IMR-90 (cell line): ENCODE measurements at regions not wholly inside any gene's neighbourhood (a gene's known extent, or its start where the extent isn't known, plus 50 kb on each side); places are given as distances from the start of the nearest gene placed in this dataset.

Source experiments
- ATAC-seq: fragments of 200-7000 bp; cut with Tn5 transposase; 2 replicates; pipeline ENCODE4 v1.9.1; 2020; ENCODE audit warnings: low read depth, mild to moderate bottlenecking, moderate library complexity
- BruUV-seq: library from RNA; stranded (reverse); fragments of 400-500 nt; replicated peaks from 2 replicates; lab custom pipeline; 2021; lab: Mats Ljungman, UMichigan
- CTCF ChIA-PET: fragments of 300-600 bp; formaldehyde crosslinking; extraction: SDS; loops from one replicate; lab custom pipeline; 2021; ENCODE audit warnings: antibody characterized with exemption; lab: Yijun Ruan, JAX
- POLR2A ChIA-PET: fragments of 300-600 bp; sonication (Branson Sonifier 250); formaldehyde crosslinking; loops from one replicate; lab custom pipeline; 2022; ENCODE audit warnings: antibody characterized with exemption; ENCODE audit not compliant: unreplicated experiment; lab: Charles Lee
- DNase-seq: peaks from one replicate; pipeline ENCODE4 v3.0.0; 2013
- H2AFZ ChIP-seq: replicated peaks from 2 replicates; pipeline ENCODE3; 2013; ENCODE audit warnings: low read length, mild to moderate bottlenecking; ENCODE audit not compliant: poor library complexity
- H2AK5ac ChIP-seq: 2 replicates; pipeline ENCODE4 v1.6.1; 2013; ENCODE audit warnings: low read depth, low read length, inconsistent platforms
- H2AK9ac ChIP-seq: replicated peaks from 2 replicates; pipeline ENCODE3; 2013; ENCODE audit warnings: mild to moderate bottlenecking, low read depth, low read length, moderate library complexity; ENCODE audit not compliant: poor library complexity
- H2BK120ac ChIP-seq: 2 replicates; pipeline ENCODE4 v1.6.1; 2013; ENCODE audit warnings: low read depth, low read length, inconsistent platforms
- H2BK15ac ChIP-seq: 3 replicates; pipeline ENCODE4 v1.6.1; 2013; ENCODE audit warnings: low read depth, low read length, inconsistent platforms
- H2BK20ac ChIP-seq: 2 replicates; pipeline ENCODE4 v1.6.1; 2013; ENCODE audit warnings: low read depth, mild to moderate bottlenecking, inconsistent platforms, low read length, moderate library complexity
- H2BK5ac ChIP-seq: 2 replicates; pipeline ENCODE4 v1.6.1; 2013; ENCODE audit warnings: mild to moderate bottlenecking, low read depth, low read length, inconsistent platforms; ENCODE audit not compliant: poor library complexity, severe bottlenecking
- H3K14ac ChIP-seq: replicated peaks from 2 replicates; pipeline ENCODE4 v1.6.1; 2013; ENCODE audit warnings: low read depth, low read length, inconsistent platforms
- H3K18ac ChIP-seq: 2 replicates; pipeline ENCODE4 v1.6.1; 2013; ENCODE audit warnings: low read depth, low read length, control low read depth
- H3K23ac ChIP-seq: 2 replicates; pipeline ENCODE4 v1.6.1; 2013; ENCODE audit warnings: low read depth, low read length, inconsistent platforms
- H3K27ac ChIP-seq: 2 replicates; pipeline ENCODE4 v1.5.1; 2013; ENCODE audit warnings: mild to moderate bottlenecking, control low read depth, low read length; ENCODE audit not compliant: insufficient read depth
- H3K27me3 ChIP-seq: 2 replicates; pipeline ENCODE4 v1.6.1; 2013; ENCODE audit warnings: low read length; ENCODE audit not compliant: control insufficient read depth, insufficient read depth
- H3K36me3 ChIP-seq: 2 replicates; pipeline ENCODE4 v1.6.1; 2013; ENCODE audit warnings: low read length, mixed read lengths; ENCODE audit not compliant: control insufficient read depth, insufficient read depth
- H3K4ac ChIP-seq: 2 replicates; pipeline ENCODE4 v1.6.1; 2013; ENCODE audit warnings: low read depth, low read length, inconsistent platforms
- H3K4me1 ChIP-seq: 2 replicates; pipeline ENCODE4 v1.6.1; 2013; ENCODE audit warnings: low read length, mixed read lengths; ENCODE audit not compliant: control insufficient read depth, insufficient read depth
- H3K4me2 ChIP-seq: 2 replicates; pipeline ENCODE4 v1.6.1; 2013; ENCODE audit warnings: low read depth, mild to moderate bottlenecking, control low read depth, low read length, moderate library complexity
- H3K4me3 ChIP-seq: 2 replicates; pipeline ENCODE4 v1.5.1; 2013; ENCODE audit warnings: low read depth, mild to moderate bottlenecking, control low read depth, low read length, moderate library complexity; ENCODE audit not compliant: insufficient read depth
- H3K56ac ChIP-seq: 2 replicates; pipeline ENCODE4 v1.6.1; 2013; ENCODE audit warnings: low read length, inconsistent platforms; ENCODE audit not compliant: insufficient read depth; ENCODE audit errors: extremely low read depth
- H3K79me1 ChIP-seq, 2 experiments: 2 replicates each; pipeline ENCODE4 v1.6.1; 2013; ENCODE audit warnings: low read length in 2 of 2, inconsistent platforms in 1 of 2, low read depth in 1 of 2
- H3K9ac ChIP-seq: 2 replicates; pipeline ENCODE4 v1.6.1; 2013; ENCODE audit warnings: low read depth, low read length, control low read depth
- H3K9me1 ChIP-seq: 2 replicates; pipeline ENCODE4 v1.6.1; 2013; ENCODE audit warnings: low read length, inconsistent platforms; ENCODE audit not compliant: insufficient read depth
- H3K9me3 ChIP-seq: 2 replicates; pipeline ENCODE4 v1.6.1; 2013; ENCODE audit warnings: low read length; ENCODE audit not compliant: control insufficient read depth, insufficient read depth
- H4K20me1 ChIP-seq: 2 replicates; pipeline ENCODE4 v1.6.1; 2013; ENCODE audit warnings: low read length, inconsistent platforms; ENCODE audit not compliant: insufficient read depth
- H4K5ac ChIP-seq: 2 replicates; pipeline ENCODE4 v1.6.1; 2013; ENCODE audit warnings: mild to moderate bottlenecking, low read depth, low read length, control low read depth
- H4K8ac ChIP-seq, 2 experiments: 2 replicates each; pipeline ENCODE4 v1.6.1; 2013; ENCODE audit warnings: low read depth in 2 of 2, low read length in 2 of 2, control low read depth in 1 of 2, inconsistent platforms in 1 of 2
- H4K91ac ChIP-seq: 2 replicates; pipeline ENCODE4 v1.6.1; 2013; ENCODE audit warnings: low read depth, low read length, inconsistent platforms; ENCODE audit not compliant: insufficient read depth
- BHLHE40 ChIP-seq: fragments of 150-350 bp; IDR thresholded peaks from 2 replicates; pipeline ENCODE4 v1.6.1; 2016; ENCODE audit warnings: mild to moderate bottlenecking, low read depth, low read length
- CEBPB ChIP-seq: IDR thresholded peaks from 2 replicates; pipeline ENCODE4 v1.6.1; 2012; ENCODE audit warnings: low read depth, low read length, improper control_type of control experiment
- FOS ChIP-seq: fragments of 150-350 bp; IDR thresholded peaks from 2 replicates; pipeline ENCODE4 v1.6.1; 2016; ENCODE audit warnings: low read depth, low read length
- MAFK ChIP-seq: IDR thresholded peaks from 2 replicates; pipeline ENCODE4 v1.6.1; 2012; ENCODE audit warnings: low read depth, low read length, improper control_type of control experiment
- MAZ ChIP-seq: IDR thresholded peaks from 2 replicates; pipeline ENCODE4 v1.6.1; 2012; ENCODE audit warnings: low read depth, mild to moderate bottlenecking, low read length, improper control_type of control experiment, moderate library complexity, borderline replicate concordance
- MXI1 ChIP-seq: IDR thresholded peaks from 2 replicates; pipeline ENCODE4 v1.6.1; 2012; ENCODE audit warnings: low read depth, mild to moderate bottlenecking, low read length, moderate library complexity, borderline replicate concordance
- NFE2L2 ChIP-seq: fragments of 150-350 bp; IDR thresholded peaks from 2 replicates; pipeline ENCODE4 v1.6.1; 2016; ENCODE audit warnings: low read depth, mild to moderate bottlenecking, low read length
- POLR2A ChIP-seq: IDR thresholded peaks from 2 replicates; pipeline ENCODE4 v1.6.1; 2012; ENCODE audit warnings: mild to moderate bottlenecking, low read depth, low read length
- RAD21 ChIP-seq: IDR thresholded peaks from 2 replicates; pipeline ENCODE4 v1.6.1; 2012; ENCODE audit warnings: low read length, improper control_type of control experiment
- RCOR1 ChIP-seq: IDR thresholded peaks from 2 replicates; pipeline ENCODE4 v1.6.1; 2012; ENCODE audit warnings: mild to moderate bottlenecking, low read length, improper control_type of control experiment; ENCODE audit not compliant: insufficient replicate concordance
- RFX5 ChIP-seq: IDR thresholded peaks from 2 replicates; pipeline ENCODE4 v1.8.0; 2012; ENCODE audit warnings: low read depth, mild to moderate bottlenecking, low read length, moderate library complexity
- SMC3 ChIP-seq: fragments of 150-350 bp; IDR thresholded peaks from 2 replicates; pipeline ENCODE4 v1.6.1; 2016; ENCODE audit warnings: low read depth, mild to moderate bottlenecking, antibody characterized with exemption, low read length, moderate library complexity
- WGBS, 2 experiments: methylation state at CpG; one replicate each; pipeline versions ENCODE4 v1.1.5 to v1.1.7; 2013; ENCODE audit warnings: missing lambda C conversion rate in 2 of 2; ENCODE audit not compliant: insufficient read length in 1 of 2; ENCODE audit errors: extremely low coverage in 2 of 2; 5-methylcytosine and 5-hydroxymethylcytosine counted together
- dilution Hi-C: fragments of 300-500 bp; cut with HindIII; formaldehyde crosslinking; loops from one replicate; pipeline ENCODE4 v1.14.3; 2018; ENCODE audit warnings: low sequenced_read_pairs; ENCODE audit not compliant: unreplicated experiment
- in situ Hi-C: fragments of 300-500 bp; cut with MboI; formaldehyde crosslinking; loops from 3 replicates; pipeline ENCODE4 v1.14.3; 2019; ENCODE audit warnings: low sequenced_read_pairs, inconsistent platforms, mixed read lengths
- intact Hi-C: fragments of 100-400 bp; cut with micrococcal nuclease; formaldehyde crosslinking; loops from 2 replicates; pipeline ENCODE4 v1.10.0; 2022
- TF ChIP-seq, protein P1 (sequence below): fragments of 150-350 bp; IDR thresholded peaks from 2 replicates; pipeline ENCODE4 v1.6.1; 2016; ENCODE audit warnings: low read depth, mild to moderate bottlenecking, low read length, moderate library complexity, borderline replicate concordance
- TF ChIP-seq, protein P2 (sequence below): conservative IDR thresholded peaks from 2 replicates; pipeline ENCODE4 v1.5.1; 2012; ENCODE audit warnings: mild to moderate bottlenecking, low read depth, low read length, improper control_type of control experiment
- TF ChIP-seq, protein P3 (sequence below): fragments of 150-350 bp; IDR thresholded peaks from 2 replicates; pipeline ENCODE4 v1.6.1; 2017; ENCODE audit warnings: mild to moderate bottlenecking, antibody characterized with exemption, low read length, low read depth

DNA sequence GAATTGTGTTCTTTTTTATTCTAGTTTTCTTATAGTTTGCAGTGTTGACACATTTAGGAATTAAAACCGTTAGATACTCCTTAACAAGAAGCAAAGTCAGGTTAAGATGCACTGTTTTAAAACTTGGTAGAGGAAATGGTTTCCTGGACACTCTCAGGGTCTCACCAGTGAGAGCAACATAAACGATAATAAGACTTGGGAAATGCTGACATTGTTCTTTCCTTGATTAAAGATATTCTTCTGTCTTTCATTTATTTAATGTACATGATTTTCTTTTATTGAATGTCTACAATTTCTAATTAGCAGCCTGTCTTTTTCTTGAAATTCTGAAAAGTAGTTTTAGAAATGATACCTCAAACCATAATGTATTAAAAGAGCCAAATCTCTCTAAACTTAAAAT is 707.9 kb upstream of the CHD1 start:
- no peaks in the 10 kb centered on the region for H4K20me1 ChIP-seq
- CTCF ChIA-PET: no interaction called here
- TF ChIP-seq BHLHE40 (no peak), FOS (no peak), RCOR1 (no peak), NFE2L2 (no peak), RAD21 (no peak), POLR2A (no peak), MAZ (no peak), CEBPB (no peak), RFX5 (no peak), MXI1 (no peak), MAFK (no peak), SMC3 (no peak)
- TF ChIP-seq, protein P1, sequence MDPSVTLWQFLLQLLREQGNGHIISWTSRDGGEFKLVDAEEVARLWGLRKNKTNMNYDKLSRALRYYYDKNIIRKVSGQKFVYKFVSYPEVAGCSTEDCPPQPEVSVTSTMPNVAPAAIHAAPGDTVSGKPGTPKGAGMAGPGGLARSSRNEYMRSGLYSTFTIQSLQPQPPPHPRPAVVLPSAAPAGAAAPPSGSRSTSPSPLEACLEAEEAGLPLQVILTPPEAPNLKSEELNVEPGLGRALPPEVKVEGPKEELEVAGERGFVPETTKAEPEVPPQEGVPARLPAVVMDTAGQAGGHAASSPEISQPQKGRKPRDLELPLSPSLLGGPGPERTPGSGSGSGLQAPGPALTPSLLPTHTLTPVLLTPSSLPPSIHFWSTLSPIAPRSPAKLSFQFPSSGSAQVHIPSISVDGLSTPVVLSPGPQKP: no peak
- TF ChIP-seq, protein P2, sequence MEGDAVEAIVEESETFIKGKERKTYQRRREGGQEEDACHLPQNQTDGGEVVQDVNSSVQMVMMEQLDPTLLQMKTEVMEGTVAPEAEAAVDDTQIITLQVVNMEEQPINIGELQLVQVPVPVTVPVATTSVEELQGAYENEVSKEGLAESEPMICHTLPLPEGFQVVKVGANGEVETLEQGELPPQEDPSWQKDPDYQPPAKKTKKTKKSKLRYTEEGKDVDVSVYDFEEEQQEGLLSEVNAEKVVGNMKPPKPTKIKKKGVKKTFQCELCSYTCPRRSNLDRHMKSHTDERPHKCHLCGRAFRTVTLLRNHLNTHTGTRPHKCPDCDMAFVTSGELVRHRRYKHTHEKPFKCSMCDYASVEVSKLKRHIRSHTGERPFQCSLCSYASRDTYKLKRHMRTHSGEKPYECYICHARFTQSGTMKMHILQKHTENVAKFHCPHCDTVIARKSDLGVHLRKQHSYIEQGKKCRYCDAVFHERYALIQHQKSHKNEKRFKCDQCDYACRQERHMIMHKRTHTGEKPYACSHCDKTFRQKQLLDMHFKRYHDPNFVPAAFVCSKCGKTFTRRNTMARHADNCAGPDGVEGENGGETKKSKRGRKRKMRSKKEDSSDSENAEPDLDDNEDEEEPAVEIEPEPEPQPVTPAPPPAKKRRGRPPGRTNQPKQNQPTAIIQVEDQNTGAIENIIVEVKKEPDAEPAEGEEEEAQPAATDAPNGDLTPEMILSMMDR: no peak
- TF ChIP-seq, protein P3, sequence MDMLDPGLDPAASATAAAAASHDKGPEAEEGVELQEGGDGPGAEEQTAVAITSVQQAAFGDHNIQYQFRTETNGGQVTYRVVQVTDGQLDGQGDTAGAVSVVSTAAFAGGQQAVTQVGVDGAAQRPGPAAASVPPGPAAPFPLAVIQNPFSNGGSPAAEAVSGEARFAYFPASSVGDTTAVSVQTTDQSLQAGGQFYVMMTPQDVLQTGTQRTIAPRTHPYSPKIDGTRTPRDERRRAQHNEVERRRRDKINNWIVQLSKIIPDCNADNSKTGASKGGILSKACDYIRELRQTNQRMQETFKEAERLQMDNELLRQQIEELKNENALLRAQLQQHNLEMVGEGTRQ: no peak
- no peak overlapping the region for H4K5ac ChIP-seq
- H2AFZ ChIP-seq: no peak overlapping the region
- H3K27me3 ChIP-seq: no peaks in the 10 kb centered on the region
- no peak overlapping the region for H4K8ac ChIP-seq
- ATAC-seq (no peak), DNase-seq (no peak)
- no peaks in the 10 kb centered on the region for H3K4me1 ChIP-seq
- no peak overlapping the region for H3K23ac ChIP-seq
- no peak overlapping the region for H3K14ac ChIP-seq
- H4K91ac ChIP-seq: no peak overlapping the region
- no peak overlapping the region for H2BK20ac ChIP-seq
- H3K27ac ChIP-seq: no peak overlapping the region
- no peak overlapping the region for H2BK15ac ChIP-seq
- intact Hi-C loops (no loop called here), in situ Hi-C loops (no loop called here), dilution Hi-C loops (no loop called here)
- H3K56ac ChIP-seq: no peak overlapping the region
- no peak overlapping the region for H2BK120ac ChIP-seq
- H3K18ac ChIP-seq: no peak overlapping the region
- H3K9ac ChIP-seq: no peak overlapping the region
- no TSS peak for BruUV-seq
- no peaks in the 10 kb centered on the region for H3K36me3 ChIP-seq
- H3K79me1 ChIP-seq: no peaks in the 10 kb centered on the region
- POLR2A ChIA-PET: no interaction called here
- no peaks in the 10 kb centered on the region for H3K9me1 ChIP-seq
- H3K4ac ChIP-seq: no peak overlapping the region
- no peak overlapping the region for H2AK9ac ChIP-seq
- no peak overlapping the region for H3K4me2 ChIP-seq
- no CpG with 5 or more reads among the region's 2 CpGs for WGBS, 2 experiments
- H2BK5ac ChIP-seq: no peak overlapping the region
- H3K4me3 ChIP-seq: no peak overlapping the region
- H3K9me3 ChIP-seq: 0 out of 2 replicates have a peak, but pooled peaks cover 2% of the 10 kb centered on the region
- no peak overlapping the region for H2AK5ac ChIP-seq
